ENCODE measurements at regions not wholly inside any gene's neighbourhood (a gene's known extent, or its start where the extent isn't known, plus 50 kb on each side); places are given as distances from the start of the nearest gene placed in this dataset.
"Not testable (repeated sequence)": the region's sequence is repeated elsewhere in the genome, so short reads cannot be mapped to it uniquely, and the experiment has no call there.

- ATAC-seq (no peak), DNase-seq (no peak)
- Histone ChIP-seq H3K36me3 (no peaks in the 10 kb centered on the region), H3K27me3 (no peaks in the 10 kb centered on the region), H3K4me3 (no peak overlapping the region), H3K27ac (no peak overlapping the region), H3K9me3 (no peaks in the 10 kb centered on the region), H3K4me1 (no peaks in the 10 kb centered on the region)
- intact Hi-C loops (cut with DNase I) = no loop called here
- TF ChIP-seq CTCF (IDR thresholded peaks at IDR 0.05) = no peak
Observed at GRCh38 chr21:28391938-28392849, 600.5 kb downstream of the LTN1 start.

GRCh38 chr21:28387220-28387619 is 605.5 kb downstream of the LTN1 start:
- intact Hi-C loops (cut with DNase I) = no loop called here
- ATAC-seq = no peak
- no peak for TF ChIP-seq CTCF (IDR thresholded peaks at IDR 0.05)

GRCh38 chr21:28385845-28386244 is 606.8 kb downstream of the LTN1 start:
- Histone ChIP-seq H3K4me3 (no peak overlapping the region), H3K27me3 (no peaks in the 10 kb centered on the region), H3K27ac (no peak overlapping the region), H3K4me1 (no peaks in the 10 kb centered on the region), H3K36me3 (no peaks in the 10 kb centered on the region), H3K9me3 (no peaks in the 10 kb centered on the region)
- no peak for TF ChIP-seq CTCF (IDR thresholded peaks at IDR 0.05)
- no peak for ATAC-seq
- DNase-seq = no peak
- intact Hi-C loops (cut with DNase I) = no loop called here

More at GRCh38 chr21:28387220-28387619, 605.5 kb downstream of the LTN1 start:
- Histone ChIP-seq H3K27me3 (no peaks in the 10 kb centered on the region), H3K9me3 (no peaks in the 10 kb centered on the region), H3K36me3 (no peaks in the 10 kb centered on the region), H3K27ac (no peak overlapping the region), H3K4me3 (no peak overlapping the region), H3K4me1 (no peaks in the 10 kb centered on the region)
- DNase-seq = no peak

GRCh38 chr21:28381000-28381745 is 611.5 kb downstream of the LTN1 start:
- H3K9me3 ChIP-seq; intact Hi-C loops (cut with DNase I); ATAC-seq; H3K27me3 ChIP-seq; DNase-seq; H3K4me3 ChIP-seq; H3K4me1 ChIP-seq; H3K36me3 ChIP-seq; H3K27ac ChIP-seq: not testable (repeated sequence)

- H3K36me3 ChIP-seq = no peaks in the 10 kb centered on the region
- ATAC-seq (no peak), DNase-seq (no peak)
- no peaks in the 10 kb centered on the region for H3K4me1 ChIP-seq
- no peak overlapping the region for H3K27ac ChIP-seq
- no peaks in the 10 kb centered on the region for H3K27me3 ChIP-seq
- no peak for TF ChIP-seq CTCF (IDR thresholded peaks at IDR 0.05)
- H3K9me3 ChIP-seq = no peaks in the 10 kb centered on the region
- H3K4me3 ChIP-seq = no peak overlapping the region
- intact Hi-C loops (cut with DNase I) = no loop called here
Observed at GRCh38 chr21:28380241-28380640, 612.4 kb downstream of the LTN1 start.

Data from left lung (tissue), 4 donors.